NCI-H2107 treated with DMSO at 0.1 percent for 48 hours (cell line): ENCODE measurements at regions not wholly inside any gene's neighbourhood (a gene's known extent, or its start where the extent isn't known, plus 50 kb on each side); places are given as distances from the start of the nearest gene placed in this dataset.

Experiments
- DNase-seq: peaks from one replicate; lab custom pipeline; 2025; ENCODE audit not compliant: unreplicated experiment; lab: John Stamatoyannopoulos, UW

DNA sequence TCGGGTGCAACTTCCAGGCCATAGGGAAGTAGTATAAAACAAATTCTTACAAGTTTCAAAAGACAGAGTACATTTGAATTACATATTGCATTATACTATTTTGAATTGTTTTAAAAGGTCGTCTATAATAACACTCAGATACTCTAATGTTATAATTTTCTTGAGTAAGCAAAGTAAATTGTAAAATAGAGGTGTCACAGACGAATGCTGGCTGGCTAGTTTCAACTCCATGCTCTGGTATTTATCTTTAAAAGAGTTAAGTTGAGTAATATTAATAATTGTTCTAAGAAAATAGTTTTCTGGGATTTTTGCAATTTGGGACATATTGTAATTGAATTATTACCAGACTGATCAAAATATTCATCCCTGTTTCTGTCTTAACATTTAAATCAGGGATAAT is 764.9 kb downstream of the TECRL start:
- DNase-seq = no peak

DNA sequence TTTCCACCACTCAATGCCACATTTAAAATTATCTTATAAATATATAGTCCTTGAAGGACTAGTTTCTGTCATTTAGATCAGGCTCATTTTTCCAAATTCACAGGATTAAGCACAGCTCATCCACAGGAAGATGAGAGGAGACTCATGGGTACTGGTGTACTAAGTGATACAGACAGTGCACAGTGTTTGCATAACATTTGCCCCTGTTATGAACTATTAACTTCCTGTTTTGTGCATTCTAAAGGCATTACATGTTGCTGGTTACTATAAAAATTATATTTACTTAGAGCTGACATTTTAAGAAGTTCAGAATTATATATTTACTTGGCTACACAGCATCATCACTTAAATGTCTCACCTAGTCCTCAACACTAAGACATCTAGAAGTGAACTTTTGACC is 772.0 kb downstream of the TECRL start:
- DNase-seq = no peak

DNA sequence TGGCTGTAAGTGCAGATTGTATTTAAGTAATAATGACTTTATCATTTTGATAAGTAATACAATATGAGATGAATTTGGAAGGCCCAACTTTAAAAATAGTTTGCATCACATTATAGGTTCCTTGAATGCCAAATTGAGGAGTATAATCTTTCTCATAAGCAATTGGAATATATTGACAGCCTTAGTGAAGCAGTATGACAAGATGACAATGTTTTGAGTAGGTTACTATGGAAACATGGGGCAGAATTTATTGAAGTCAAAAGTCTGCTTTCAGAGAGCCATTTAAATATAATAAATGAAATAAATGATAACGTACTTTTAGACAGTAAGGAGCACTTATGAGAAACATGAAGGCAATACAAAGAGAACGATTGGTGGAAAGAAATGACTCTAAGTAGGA is 776.4 kb downstream of the TECRL start:
- no peak for DNase-seq

DNA sequence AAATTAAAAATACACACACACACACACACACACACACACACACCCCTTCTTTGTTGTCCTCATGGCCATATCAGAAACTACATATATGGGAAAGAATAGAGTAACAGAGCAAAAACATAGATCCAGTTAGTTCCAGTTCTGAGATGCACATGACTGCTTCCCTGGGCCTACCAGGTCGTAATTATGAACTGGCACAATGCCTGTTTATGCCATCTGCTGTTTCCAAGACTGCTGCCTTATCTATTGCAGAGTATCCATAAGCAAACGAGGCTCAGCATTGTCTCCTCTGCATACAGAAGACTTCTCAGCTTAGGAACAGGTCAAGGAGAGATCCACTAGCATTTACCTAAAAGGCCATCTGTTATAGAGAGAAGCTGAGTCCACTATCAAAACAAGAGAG is 789.0 kb downstream of the TECRL start:
- no peak for DNase-seq

DNA sequence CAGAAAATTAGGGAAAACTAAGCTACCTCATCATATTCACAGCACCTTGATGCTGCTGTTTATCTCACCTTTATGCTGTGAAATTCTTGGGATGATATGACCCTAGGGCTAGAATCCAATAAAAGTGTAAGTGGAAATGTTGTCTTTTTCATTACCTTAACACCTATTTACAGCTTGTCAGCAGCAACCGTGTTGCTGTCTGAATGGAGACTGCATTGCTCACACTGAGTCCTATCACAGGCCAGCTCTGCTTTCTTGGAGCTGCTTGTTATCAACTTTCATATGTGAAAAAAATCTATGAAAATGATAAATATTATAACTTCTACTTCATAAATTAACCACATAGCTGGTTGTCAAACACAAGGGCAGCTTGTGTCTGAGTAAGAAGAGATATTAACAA is 789.5 kb downstream of the TECRL start:
- DNase-seq = no peak

DNA sequence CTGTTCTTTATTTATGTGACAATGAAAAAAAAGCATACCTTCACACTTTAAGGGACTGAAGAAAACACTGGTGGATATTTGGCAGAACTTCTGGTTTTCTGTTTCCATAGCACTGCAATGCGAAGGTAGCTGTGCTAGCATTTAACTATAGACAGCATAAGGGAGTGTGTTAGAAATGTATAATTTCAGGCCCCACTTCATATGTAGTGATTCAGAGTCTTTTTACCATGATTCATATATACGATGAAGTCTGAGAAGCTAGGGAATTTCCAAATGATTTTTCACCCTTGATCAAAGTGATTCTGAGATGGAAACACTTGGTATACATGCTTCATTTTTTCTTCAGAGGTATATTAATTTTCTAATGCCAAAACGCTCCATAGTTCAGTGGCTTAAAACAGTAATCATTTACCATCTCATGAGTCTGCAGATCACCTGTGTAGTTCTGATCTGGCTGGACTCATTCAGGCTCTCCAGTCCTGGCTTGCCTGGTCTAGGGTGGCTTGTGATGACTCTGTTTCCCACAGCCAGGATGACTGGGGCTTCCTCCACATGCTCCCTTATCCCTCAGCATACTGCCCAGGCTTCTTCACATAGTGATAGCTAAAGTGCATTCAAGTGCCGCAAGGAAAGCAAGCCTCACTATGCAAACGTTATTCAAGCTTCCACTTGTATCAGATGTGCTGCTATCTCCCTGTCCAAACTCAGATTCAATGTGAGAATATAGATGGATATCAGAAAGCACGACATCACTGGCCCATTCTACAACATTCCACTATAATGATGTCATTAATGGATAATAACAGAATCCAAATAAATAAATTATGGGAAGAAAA is 790.1 kb downstream of the TECRL start:
- DNase-seq = no peak

DNA sequence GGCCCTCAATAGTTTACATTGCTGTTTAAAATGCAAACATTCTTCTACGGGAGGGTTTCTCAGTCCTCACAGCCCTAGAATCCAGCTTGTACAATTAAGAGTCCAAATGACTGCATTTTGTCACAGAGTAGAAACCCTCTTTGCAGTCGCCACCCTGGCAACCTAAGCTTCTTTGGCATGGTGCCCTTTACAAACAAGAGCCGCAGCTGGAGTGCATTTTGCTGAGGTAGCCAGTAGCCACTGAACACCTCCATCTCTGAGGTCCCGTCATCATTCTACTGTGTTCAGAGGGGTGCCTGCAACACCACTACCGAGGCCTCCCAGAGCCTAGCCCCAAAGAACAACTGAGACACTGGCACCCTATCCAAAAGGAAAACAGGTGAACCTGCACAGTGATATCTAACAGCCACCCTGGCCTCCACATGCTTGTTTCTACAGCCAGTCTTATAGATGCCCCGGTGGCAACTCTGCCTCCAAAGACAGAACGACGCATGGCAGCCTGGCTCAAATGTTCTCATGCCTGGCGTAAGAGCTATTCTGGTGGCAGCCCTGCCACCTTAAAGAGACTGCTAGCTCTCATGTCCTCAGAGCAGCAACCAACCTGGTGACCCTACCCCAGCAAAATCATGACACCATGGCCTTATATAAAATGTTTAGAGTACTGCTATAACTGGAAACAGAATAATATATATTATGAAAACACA is 801.9 kb downstream of the TECRL start:
- DNase-seq = no peak

DNA sequence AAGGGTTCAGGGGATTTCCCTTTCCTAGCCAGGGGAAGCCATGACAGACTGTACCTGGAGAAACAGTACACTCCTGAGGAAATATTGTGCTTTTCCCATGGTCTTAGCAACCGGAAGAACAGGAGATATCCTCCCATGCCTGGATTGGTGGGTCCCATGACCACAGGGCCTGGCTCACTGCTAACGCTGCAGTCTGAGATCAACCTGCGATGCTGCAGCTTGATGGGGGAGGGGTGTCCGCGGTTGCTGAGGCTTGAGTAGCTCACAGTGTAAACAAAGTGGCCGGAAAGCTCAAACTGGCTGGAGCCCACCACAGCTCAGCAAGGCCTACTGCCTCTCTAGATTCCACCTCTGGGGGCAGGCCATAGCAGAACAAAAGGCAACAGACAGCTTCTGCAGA is 819.5 kb downstream of the TECRL start:
- no peak for DNase-seq

DNA sequence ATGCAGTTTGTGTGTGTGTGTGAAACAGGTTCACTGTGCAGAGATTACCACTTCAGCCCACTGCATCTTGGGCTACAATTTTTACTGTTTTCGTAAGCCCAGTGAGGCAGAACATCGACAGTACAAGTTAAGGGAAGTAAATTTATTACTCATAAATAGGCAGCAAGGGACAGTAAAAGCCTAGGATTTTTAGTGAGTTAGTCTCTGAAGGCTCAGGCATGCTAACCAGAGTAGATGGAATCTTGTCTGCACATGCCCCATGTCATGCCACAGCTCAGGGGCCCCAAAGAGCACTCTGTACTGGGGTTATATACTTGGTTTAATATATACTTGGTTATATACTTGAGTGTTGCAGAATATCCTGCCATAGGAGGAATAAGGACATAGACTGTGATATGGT is 825.7 kb downstream of the TECRL start:
- no peak for DNase-seq

DNA sequence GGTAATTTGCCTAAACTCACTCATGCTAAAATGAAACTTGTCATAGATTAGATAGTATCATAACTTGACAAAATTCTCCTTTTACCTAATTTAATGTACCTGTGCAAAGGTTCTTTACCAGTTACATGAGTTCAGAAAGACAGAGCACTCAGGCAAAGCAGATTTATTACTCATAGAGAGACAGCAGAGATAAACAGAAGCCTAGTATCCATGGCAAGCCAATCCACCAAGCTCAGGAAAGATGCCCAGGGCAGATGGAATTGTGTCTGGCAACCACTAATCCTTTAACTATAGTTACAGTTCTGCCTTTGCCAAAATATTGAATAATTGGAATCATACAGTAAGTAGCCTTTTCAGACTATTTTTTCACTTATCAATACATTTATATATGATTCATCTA is 826.2 kb downstream of the TECRL start:
- no peak for DNase-seq

DNA sequence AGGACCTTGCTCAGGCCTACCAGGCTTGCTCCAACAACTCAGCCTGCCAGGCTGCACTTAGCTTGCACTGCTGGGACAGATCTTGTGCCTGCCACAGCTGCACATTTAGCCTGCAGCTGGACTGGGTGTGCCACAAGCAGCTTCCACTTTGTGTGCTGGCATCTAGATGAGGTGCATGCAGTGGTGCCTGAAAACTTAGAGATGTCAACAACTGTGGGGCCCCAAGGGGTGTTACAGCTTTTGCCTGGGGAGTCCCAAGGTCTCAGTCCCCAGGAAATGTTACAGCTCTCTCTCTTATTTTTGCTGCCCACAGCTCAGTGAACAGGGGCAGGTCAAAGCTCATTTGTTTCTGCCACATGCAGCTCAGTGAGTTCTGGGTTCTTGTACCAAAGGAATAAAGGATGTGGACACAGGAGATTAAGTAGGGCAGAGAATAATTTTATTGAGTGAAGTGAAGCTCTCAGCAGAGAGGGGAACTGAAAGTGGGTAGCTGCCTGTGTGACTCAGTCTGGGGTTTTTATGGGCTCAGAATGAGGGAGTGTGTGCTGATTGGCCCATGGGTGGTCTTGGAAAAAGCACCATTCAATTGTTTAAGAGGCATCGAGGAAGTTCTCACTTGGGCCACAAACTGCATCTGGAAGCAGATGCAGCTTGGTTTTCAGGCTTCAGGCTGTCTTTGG is 828.3 kb downstream of the TECRL start:
- no peak for DNase-seq

DNA sequence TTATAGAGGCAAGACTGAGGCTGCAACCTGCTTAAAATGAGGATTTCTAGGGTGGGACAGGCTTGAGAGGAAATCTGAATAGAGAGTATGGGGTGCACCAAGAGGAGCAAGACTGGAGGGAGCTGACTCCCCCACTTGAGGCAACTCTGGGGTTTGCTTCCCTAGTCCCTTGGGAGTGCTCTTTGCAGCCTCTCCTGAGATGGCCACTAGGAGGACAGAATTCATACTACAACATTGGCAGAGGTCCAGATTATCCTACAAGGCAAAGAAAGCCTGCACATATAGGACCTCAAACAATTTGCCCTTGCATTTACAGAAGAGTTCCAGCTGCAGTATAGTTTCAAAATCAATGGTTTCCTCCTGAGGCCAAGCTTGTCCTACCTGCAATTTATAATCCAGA is 830.9 kb downstream of the TECRL start:
- DNase-seq = no peak

DNA sequence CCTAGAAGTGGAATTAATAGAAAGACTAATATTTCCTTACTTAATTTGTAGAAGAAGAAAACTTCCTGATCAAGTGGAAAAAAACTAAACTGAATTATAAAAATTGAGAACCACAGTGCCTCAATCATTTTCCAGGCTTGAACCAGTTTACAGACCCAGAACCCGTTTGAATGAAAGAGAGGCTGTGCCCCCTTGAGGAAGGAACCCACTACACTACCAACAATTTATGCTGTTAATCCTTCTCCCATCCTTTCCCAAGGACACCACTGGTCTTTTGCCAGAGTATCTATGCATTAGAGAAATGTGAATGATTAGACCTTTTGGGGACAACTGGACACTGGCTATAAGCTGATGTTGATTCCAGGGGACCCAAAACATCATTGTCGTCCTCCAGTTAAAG is 842.6 kb downstream of the TECRL start:
- DNase-seq = no peak

DNA sequence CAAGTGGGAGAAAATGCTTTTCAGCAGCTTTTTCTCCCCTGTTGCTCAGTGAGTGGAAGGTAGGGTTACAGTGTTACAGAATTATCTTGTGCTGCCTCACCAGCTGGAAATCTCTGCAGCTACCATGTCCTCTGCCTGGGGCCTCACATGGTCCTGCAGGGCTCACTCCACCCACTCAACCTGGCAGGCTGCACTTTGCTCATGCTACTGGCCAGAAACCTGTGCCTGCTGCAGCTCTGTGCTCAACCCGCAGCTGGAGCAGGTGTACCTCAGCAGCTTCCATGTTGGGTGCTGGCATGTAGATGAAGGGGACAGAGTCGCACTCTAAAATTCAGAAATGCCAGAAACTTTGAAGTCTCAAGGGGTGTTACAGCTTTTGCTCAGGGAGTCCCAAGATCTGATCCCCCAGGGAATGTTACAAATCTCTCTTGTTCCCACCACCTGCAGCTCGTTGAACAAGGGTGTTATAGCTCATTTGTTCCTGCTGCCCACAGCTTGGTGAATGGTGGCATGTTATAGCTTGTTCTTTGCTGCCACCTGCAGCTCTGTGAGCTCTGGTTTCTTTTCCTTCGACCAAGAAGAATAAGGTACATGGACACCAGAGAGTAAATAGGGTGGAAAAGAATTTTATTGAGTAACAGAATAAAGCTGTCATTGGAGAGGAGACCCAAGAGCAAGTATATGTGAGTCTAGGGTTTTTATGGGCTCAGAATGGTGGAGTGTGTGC is 845.8 kb downstream of the TECRL start:
- no peak for DNase-seq

DNA sequence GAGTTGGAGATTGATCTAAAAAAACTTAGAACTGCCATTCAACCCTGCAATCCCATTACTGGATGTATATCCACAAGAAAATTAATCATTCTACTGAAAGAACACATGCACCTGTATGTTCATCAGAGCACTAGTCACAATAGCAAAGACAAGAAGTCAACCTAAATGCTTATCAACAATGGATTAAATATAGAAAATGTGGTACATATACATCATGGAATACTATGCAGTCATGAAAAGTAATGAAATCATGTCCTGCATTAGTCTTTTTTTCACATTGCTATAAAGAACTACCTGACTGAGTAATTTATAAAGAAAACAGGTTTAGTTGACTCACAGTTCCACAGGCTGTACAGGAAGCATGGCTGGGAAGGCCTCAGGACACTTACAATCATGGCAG is 850.5 kb downstream of the TECRL start:
- no peak for DNase-seq

DNA sequence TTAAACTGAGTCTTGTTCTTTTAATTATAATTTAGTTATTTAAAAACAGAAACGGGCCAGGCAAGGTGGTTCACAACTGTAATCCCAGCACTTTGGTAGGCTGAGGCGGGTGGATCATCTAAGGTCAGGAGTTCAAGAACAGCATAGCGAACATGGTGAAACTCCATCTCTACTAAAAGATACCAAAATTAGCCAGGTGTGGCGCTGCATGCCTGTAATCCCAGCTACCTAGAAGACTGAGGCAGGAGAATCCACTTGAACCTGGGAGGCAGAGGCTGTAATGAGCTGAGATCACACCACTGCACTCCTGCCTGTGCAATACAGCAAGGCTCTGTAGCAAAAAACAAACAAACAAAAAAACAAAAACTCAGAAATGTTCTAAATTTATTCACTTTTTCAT is 852.9 kb downstream of the TECRL start:
- no peak for DNase-seq

DNA sequence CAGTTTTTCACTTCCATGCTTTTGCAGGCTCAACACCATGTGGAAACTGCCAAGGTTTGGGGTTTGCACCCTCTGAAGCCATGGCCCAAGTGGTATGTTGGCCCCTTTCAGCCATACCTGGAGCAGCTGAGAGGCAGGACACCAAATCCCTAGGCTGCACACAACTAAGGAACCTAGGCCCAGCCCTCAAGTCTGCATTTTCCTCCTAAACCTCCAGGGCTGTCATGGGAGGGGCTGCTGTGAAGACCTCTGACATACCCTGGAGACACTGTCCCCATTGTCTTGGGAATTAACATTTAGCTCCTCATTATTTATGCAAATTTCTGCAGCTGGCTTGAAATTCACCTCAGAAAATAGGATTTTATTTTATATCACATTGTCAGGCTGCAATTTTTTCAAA is 856.1 kb downstream of the TECRL start:
- DNase-seq = no peak

DNA sequence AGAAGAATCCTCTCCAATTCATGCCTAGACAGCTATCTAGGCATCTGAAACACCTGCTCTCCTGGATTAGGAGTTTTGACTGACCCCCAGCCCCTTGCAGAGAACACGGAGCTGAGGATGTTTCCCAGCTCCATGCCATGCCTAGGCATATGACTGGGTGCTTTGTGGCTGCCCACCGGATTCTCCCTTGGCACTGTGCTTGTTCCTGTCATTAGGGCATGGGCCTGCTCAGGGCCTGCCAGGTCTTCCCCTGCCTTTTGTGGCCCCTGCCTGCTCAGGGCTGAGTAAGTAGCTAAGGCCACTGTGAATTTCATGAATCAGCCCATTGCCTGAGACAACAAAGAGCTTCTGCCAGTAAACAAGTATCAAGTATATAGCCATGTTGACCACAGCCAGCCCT is 867.4 kb downstream of the TECRL start:
- no peak for DNase-seq

DNA sequence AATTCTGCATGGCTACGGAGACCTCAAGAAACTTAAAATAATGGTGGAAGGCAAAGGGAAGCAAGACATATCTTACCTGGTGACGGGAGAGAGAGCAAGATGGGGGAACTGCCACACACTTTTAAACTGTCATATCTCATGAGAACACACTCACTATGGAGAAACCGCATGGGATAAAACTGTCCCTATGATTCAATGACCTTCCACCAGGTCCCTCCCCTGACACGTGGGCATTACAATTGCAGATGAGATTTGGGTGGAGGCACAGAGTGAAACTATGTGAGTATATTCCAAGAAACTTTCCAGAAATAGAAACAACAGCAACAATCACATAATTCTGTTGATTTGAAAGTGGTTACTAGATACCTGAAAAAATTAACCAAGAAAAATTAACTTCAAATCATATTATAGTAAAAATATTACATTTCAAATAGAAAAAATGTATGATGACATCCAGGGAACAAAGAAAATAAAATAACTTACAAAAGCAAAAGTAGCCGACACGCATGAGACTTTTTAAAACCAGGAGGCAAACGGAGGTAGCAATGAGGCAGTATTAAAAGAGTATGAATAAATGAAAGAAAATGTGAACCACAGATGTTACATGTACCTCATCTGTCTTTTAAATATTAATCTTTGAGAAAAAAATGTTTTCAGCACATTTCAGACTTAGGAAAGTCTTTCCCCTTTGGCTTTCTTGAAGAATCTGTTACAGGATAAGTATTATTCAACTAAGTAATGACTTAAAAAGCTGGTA is 879.5 kb downstream of the TECRL start:
- DNase-seq = no peak

DNA sequence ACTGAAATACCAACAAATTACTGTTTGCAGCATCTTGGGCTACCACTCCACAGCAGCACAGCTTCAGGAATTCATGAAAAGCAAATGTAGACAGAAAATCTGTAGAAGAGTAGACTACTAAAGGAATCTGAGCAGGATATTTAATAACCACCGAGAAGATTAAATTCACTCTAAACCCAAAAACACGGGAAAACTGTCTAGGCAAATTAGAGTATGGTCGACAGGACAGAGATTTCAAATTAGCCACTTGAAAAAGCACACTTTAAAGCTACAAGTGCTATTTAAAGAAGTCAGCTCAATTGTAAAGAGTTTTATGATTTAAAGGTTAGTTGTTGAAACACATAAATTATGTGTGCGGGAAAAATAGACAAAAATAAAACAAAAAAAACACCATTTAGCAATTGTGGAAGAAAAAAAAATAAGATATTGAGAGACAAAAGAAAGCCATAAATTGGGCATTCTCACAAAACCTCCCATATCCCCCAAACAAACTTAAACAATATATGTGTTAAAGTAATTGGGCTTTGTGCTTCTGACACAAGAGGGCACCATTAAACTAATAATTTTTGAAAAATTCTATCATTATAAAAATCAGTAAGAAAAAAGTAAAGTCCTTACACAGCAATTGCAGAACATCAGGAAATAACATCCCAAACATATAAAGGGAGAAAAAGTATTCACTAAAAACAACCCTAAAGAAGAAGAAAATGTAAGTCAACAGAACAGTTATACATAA is 880.8 kb downstream of the TECRL start:
- no peak for DNase-seq
